OCI-LY7 (cell line): ENCODE measurements at regions not wholly inside any gene's neighbourhood (a gene's known extent, or its start where the extent isn't known, plus 50 kb on each side); places are given as distances from the start of the nearest gene placed in this dataset.

Experiments
- BruUV-seq: library from RNA; stranded (reverse); fragments of 400-500 nt; replicated peaks from 2 replicates; lab custom pipeline; 2021; lab: Mats Ljungman, UMichigan
- CTCF ChIA-PET: fragments of 300-600 bp; sonication (Branson Sonifier 250); formaldehyde crosslinking; loops from one replicate; lab custom pipeline; 2022; ENCODE audit warnings: antibody characterized with exemption; ENCODE audit not compliant: unreplicated experiment; lab: Charles Lee
- POLR2A ChIA-PET: fragments of 300-600 bp; sonication (Branson Sonifier 250); formaldehyde crosslinking; loops from one replicate; lab custom pipeline; 2022; ENCODE audit warnings: antibody characterized with exemption; lab: Charles Lee
- DNase-seq: peaks from one replicate; pipeline ENCODE4 v3.0.0-alpha.2; 2015; ENCODE audit warnings: low spot score
- H2AFZ ChIP-seq: fragments of 200-600 bp; sonication (generic), shearing (Covaris generic); 2 replicates; pipeline ENCODE4 v1.6.1; 2014; ENCODE audit warnings: mild to moderate bottlenecking, antibody characterized with exemption, low read length, moderate library complexity
- H3K27ac ChIP-seq: fragments of 200-600 bp; sonication (generic); 2 replicates; pipeline ENCODE4 v1.5.1; 2014; ENCODE audit warnings: mixed run types, low read depth, mild to moderate bottlenecking, moderate library complexity, low read length, inconsistent platforms; ENCODE audit not compliant: poor library complexity, severe bottlenecking
- H3K36me3 ChIP-seq: fragments of 200-600 bp; sonication (generic); 2 replicates; pipeline ENCODE4 v1.6.1; 2014; ENCODE audit warnings: mild to moderate bottlenecking, antibody characterized with exemption, low read length, moderate library complexity, mixed read lengths; ENCODE audit not compliant: insufficient read depth
- H3K4me1 ChIP-seq: fragments of 200-600 bp; sonication (generic); 2 replicates; pipeline ENCODE4 v1.5.1; 2014; ENCODE audit warnings: mild to moderate bottlenecking, low read length; ENCODE audit not compliant: insufficient read depth, poor library complexity, severe bottlenecking
- H3K4me2 ChIP-seq: fragments of 200-600 bp; sonication (generic); 2 replicates; pipeline ENCODE4 v1.6.1; 2014; ENCODE audit warnings: mild to moderate bottlenecking, low read length
- H3K4me3 ChIP-seq: fragments of 200-600 bp; sonication (generic); 2 replicates; pipeline ENCODE4 v1.5.1; 2014; ENCODE audit warnings: mild to moderate bottlenecking, low read depth, low read length; ENCODE audit not compliant: poor library complexity, severe bottlenecking
- H3K79me2 ChIP-seq: fragments of 200-600 bp; sonication (generic); 2 replicates; pipeline ENCODE4 v1.6.1; 2016; ENCODE audit warnings: low read depth, mild to moderate bottlenecking, low read length, moderate library complexity, mixed read lengths; ENCODE audit not compliant: insufficient read depth
- H3K9me2 ChIP-seq: fragments of 200-600 bp; sonication (generic); 2 replicates; pipeline ENCODE4 v1.6.1; 2016; ENCODE audit warnings: mild to moderate bottlenecking, low read length, mixed read lengths; ENCODE audit not compliant: insufficient read depth
- H3K9me3 ChIP-seq: fragments of 200-600 bp; sonication (generic); 2 replicates; pipeline ENCODE4 v1.6.1; 2014; ENCODE audit warnings: mild to moderate bottlenecking, mixed run types, low read length, mixed read lengths
- H4K20me1 ChIP-seq: fragments of 200-600 bp; sonication (generic); 2 replicates; pipeline ENCODE4 v1.6.1; 2014; ENCODE audit warnings: mild to moderate bottlenecking, antibody characterized with exemption, low read length, moderate library complexity, mixed read lengths; ENCODE audit not compliant: insufficient read depth
- CTCF ChIP-seq: fragments of 200-600 bp; sonication (generic); conservative IDR thresholded peaks from 2 replicates; pipeline ENCODE4 v1.5.1; 2014; ENCODE audit warnings: mild to moderate bottlenecking, antibody characterized with exemption, low read length, moderate library complexity, mixed read lengths
- EZH2phosphoT487 ChIP-seq: fragments of 200-600 bp; sonication (generic); IDR thresholded peaks from 2 replicates; pipeline ENCODE4 v1.6.1; 2018; ENCODE audit warnings: low read depth, borderline replicate concordance, mild to moderate bottlenecking, mixed run types, antibody characterized with exemption, low read length, moderate library complexity, mixed read lengths
- intact Hi-C: fragments of 100-400 bp; cut with micrococcal nuclease; formaldehyde crosslinking; loops from one replicate; pipeline ENCODE4 v1.10.0; 2022; ENCODE audit not compliant: unreplicated experiment

GRCh38 chr3:33919312-33920120 lies 121.1 kb downstream of the PDCD6IP start:
- Histone ChIP-seq H3K9me3 (no peaks in the 10 kb centered on the region), H2AFZ (no peak overlapping the region), H3K4me2 (no peak overlapping the region), H3K27ac (no peak overlapping the region), H4K20me1 (no peaks in the 10 kb centered on the region), H3K36me3 (no peaks in the 10 kb centered on the region), H3K9me2 (no peaks in the 10 kb centered on the region), H3K79me2 (no peaks in the 10 kb centered on the region), H3K4me3 (no peak overlapping the region), H3K4me1 (no peaks in the 10 kb centered on the region)
- BruUV-seq = no TSS peak
- CTCF ChIA-PET = no interaction called here
- TF ChIP-seq EZH2phosphoT487 (no peak), CTCF (no peak)
- no peak for DNase-seq
- POLR2A ChIA-PET = no interaction called here
- intact Hi-C loops = no loop called here

- no peaks in the 10 kb centered on the region for H3K9me3 ChIP-seq
- DNase-seq = no peak
- no peak overlapping the region for H3K4me3 ChIP-seq
- no peaks in the 10 kb centered on the region for H4K20me1 ChIP-seq
- H3K36me3 ChIP-seq = no peaks in the 10 kb centered on the region
- no peak for TF ChIP-seq EZH2phosphoT487
- TF ChIP-seq CTCF = no peak
- intact Hi-C loops = no loop called here
- no peaks in the 10 kb centered on the region for H3K79me2 ChIP-seq
- CTCF ChIA-PET = no interaction called here
- H3K4me1 ChIP-seq = no peaks in the 10 kb centered on the region
- POLR2A ChIA-PET = no interaction called here
- H2AFZ ChIP-seq = no peak overlapping the region
- no peak overlapping the region for H3K27ac ChIP-seq
- no peak overlapping the region for H3K4me2 ChIP-seq
- BruUV-seq = no TSS peak
- no peaks in the 10 kb centered on the region for H3K9me2 ChIP-seq
Measured at GRCh38 chr3:33920511-33920910, 122.1 kb downstream of the PDCD6IP start.

GRCh38 chr3:33921608-33922007 lies 123.2 kb downstream of the PDCD6IP start:
- Histone ChIP-seq H4K20me1 (no peaks in the 10 kb centered on the region), H3K4me2 (no peak overlapping the region), H3K4me3 (no peak overlapping the region), H2AFZ (no peak overlapping the region), H3K79me2 (no peaks in the 10 kb centered on the region), H3K4me1 (no peaks in the 10 kb centered on the region), H3K9me2 (no peaks in the 10 kb centered on the region), H3K9me3 (no peaks in the 10 kb centered on the region), H3K36me3 (no peaks in the 10 kb centered on the region), H3K27ac (no peak overlapping the region)
- no peak for DNase-seq
- ChIA-PET CTCF (no interaction called here), POLR2A (no interaction called here)
- intact Hi-C loops = no loop called here
- BruUV-seq = no TSS peak
- TF ChIP-seq CTCF (no peak), EZH2phosphoT487 (no peak)
